ENCODE measurements at regions not wholly inside any gene's neighbourhood (a gene's known extent, or its start where the extent isn't known, plus 50 kb on each side); places are given as distances from the start of the nearest gene placed in this dataset.

DNA sequence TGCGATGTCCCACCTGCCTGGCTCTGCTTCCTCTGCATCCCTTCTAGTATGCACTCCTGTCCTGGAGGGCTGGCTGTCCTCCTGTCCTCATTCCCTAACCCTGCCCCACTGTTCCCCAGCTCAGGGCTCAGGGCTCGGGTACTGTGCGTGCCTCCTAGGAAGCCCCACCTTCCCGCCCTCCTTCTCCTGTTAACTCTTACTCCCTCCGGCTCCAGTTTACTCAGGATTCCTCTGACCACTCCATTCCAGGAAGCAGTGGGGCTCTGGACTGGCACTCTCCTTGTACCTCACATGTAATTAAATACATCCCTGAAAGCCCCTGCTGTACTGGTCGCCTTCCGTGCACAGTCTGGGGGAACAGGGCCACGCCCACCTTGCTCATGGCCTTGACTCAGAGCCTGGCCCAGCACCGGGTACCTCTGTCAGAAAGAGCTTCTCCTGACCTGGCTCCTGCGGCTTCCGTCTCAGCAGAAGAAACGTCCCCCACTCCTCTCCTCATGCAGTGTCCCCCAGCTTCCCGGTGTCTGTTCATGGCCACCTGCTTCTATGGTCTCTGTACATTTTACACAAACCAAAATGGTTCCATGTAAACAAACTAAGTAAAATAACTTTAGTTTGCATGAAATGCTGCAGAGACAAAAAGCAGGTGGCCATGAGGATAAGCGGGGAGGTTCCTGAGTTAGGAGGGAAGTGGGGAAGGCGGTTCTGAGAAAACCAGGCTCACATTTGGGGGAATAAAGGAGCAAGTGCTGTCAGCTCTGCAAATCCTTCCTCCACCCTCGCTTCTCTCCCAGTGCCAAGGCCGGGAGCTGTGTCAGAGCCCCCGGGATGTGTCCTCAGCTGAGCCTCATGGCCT, 445.9 kb downstream of the BRD1 start:
- TF ChIP-seq, protein P1, sequence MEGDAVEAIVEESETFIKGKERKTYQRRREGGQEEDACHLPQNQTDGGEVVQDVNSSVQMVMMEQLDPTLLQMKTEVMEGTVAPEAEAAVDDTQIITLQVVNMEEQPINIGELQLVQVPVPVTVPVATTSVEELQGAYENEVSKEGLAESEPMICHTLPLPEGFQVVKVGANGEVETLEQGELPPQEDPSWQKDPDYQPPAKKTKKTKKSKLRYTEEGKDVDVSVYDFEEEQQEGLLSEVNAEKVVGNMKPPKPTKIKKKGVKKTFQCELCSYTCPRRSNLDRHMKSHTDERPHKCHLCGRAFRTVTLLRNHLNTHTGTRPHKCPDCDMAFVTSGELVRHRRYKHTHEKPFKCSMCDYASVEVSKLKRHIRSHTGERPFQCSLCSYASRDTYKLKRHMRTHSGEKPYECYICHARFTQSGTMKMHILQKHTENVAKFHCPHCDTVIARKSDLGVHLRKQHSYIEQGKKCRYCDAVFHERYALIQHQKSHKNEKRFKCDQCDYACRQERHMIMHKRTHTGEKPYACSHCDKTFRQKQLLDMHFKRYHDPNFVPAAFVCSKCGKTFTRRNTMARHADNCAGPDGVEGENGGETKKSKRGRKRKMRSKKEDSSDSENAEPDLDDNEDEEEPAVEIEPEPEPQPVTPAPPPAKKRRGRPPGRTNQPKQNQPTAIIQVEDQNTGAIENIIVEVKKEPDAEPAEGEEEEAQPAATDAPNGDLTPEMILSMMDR (conservative IDR thresholded peaks at IDR 0.05; ENCODE audit: low read depth in 2 of 2) = no peak
- TF ChIP-seq EZH2 (IDR thresholded peaks at IDR 0.05; ENCODE audit: low read depth, unreplicated experiment) (no peak), EZH2phosphoT487 (IDR thresholded peaks at IDR 0.05; ENCODE audit: unreplicated experiment) (no peak)

Data from GM23338 (cell line).